LNCaP clone FGC (cell line): ENCODE measurements at regions not wholly inside any gene's neighbourhood (a gene's known extent, or its start where the extent isn't known, plus 50 kb on each side); places are given as distances from the start of the nearest gene placed in this dataset.

Experiments
- DNase-seq: peaks from one replicate; pipeline ENCODE4 v3.0.0-alpha.2; 2011; ENCODE audit warnings: low read depth
- H3K4me3 ChIP-seq: 2 replicates; pipeline ENCODE4 v1.5.1; 2011; ENCODE audit warnings: mild to moderate bottlenecking, low read depth, low read length, control low read depth
- CTCF ChIP-seq: IDR thresholded peaks from 2 replicates; pipeline ENCODE4 v1.5.1; 2012; ENCODE audit warnings: mild to moderate bottlenecking; ENCODE audit not compliant: control insufficient read depth, insufficient read depth; ENCODE audit errors: extremely low read depth

- no peak for DNase-seq
- TF ChIP-seq CTCF: no peak
- no peak overlapping the region for H3K4me3 ChIP-seq
Observed at GRCh38 chr18:4581966-4582365, 126.9 kb upstream of the DLGAP1 start.

- no peak for TF ChIP-seq CTCF
- no peak overlapping the region for H3K4me3 ChIP-seq
- DNase-seq: no peak
Observed at GRCh38 chr18:4578449-4578848, 123.3 kb upstream of the DLGAP1 start.

- no peak overlapping the region for H3K4me3 ChIP-seq
- no peak for TF ChIP-seq CTCF
- no peak for DNase-seq
Observed at GRCh38 chr18:4573735-4574134, 118.6 kb upstream of the DLGAP1 start.

- no peak overlapping the region for H3K4me3 ChIP-seq
- DNase-seq: no peak
- no peak for TF ChIP-seq CTCF
Observed at GRCh38 chr18:4557502-4557901, 102.4 kb upstream of the DLGAP1 start.

- no peak for DNase-seq
- no peak overlapping the region for H3K4me3 ChIP-seq
- no peak for TF ChIP-seq CTCF
Observed at GRCh38 chr18:4551001-4551360, 95.9 kb upstream of the DLGAP1 start.

- no peak for DNase-seq
- no peak overlapping the region for H3K4me3 ChIP-seq
- TF ChIP-seq CTCF: no peak
Observed at GRCh38 chr18:4549164-4549872, 94.2 kb upstream of the DLGAP1 start.

- no peak overlapping the region for H3K4me3 ChIP-seq
- no peak for DNase-seq
- TF ChIP-seq CTCF: no peak
Observed at GRCh38 chr18:4547126-4547525, 92.0 kb upstream of the DLGAP1 start.
